ENCODE measurements at regions not wholly inside any gene's neighbourhood (a gene's known extent, or its start where the extent isn't known, plus 50 kb on each side); places are given as distances from the start of the nearest gene placed in this dataset.

DNA sequence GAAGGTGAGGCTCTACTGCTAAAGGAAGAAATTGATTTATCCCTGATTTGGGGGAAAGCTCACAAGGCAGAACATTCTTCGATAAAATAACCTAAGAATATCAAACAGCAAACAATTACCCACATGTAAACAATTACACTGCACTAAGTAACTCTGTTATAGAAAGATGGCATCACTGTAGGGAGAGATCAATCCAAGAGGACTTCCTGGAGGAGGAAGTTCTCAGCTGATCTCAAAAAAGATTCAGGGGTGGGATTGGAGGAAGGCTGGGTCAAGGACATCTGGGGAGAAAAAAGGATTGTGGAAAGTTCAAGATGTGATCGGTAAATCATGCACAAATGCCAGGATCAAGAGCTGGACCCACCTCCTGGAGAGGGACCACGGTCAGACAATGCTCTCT, 361.0 kb upstream of the SULF2 start:
- H3K27me3 ChIP-seq, result peaks cover 0 to 11% of the 10 kb centered on the region in 2 donors
- intact Hi-C loops (cut with DNase I; ENCODE audit: low total_unique reads), result no loop called here
- no peak overlapping the region for H3K4me3 ChIP-seq
- no peaks in the 10 kb centered on the region for H3K9me3 ChIP-seq
- no peak for DNase-seq
- no peak overlapping the region for H3K27ac ChIP-seq
- H3K4me1 ChIP-seq, result no peaks in the 10 kb centered on the region
- no peaks in the 10 kb centered on the region for H3K36me3 ChIP-seq
- TF ChIP-seq, protein P1, sequence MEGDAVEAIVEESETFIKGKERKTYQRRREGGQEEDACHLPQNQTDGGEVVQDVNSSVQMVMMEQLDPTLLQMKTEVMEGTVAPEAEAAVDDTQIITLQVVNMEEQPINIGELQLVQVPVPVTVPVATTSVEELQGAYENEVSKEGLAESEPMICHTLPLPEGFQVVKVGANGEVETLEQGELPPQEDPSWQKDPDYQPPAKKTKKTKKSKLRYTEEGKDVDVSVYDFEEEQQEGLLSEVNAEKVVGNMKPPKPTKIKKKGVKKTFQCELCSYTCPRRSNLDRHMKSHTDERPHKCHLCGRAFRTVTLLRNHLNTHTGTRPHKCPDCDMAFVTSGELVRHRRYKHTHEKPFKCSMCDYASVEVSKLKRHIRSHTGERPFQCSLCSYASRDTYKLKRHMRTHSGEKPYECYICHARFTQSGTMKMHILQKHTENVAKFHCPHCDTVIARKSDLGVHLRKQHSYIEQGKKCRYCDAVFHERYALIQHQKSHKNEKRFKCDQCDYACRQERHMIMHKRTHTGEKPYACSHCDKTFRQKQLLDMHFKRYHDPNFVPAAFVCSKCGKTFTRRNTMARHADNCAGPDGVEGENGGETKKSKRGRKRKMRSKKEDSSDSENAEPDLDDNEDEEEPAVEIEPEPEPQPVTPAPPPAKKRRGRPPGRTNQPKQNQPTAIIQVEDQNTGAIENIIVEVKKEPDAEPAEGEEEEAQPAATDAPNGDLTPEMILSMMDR (IDR thresholded peaks at IDR 0.05), result no peak

- TF ChIP-seq, protein P1 (IDR thresholded peaks at IDR 0.05), result no peak
- Histone ChIP-seq H3K4me1 (no peaks in the 10 kb centered on the region), H3K36me3 (no peaks in the 10 kb centered on the region)
Measured at GRCh38 chr20:48143435-48144081, 358.3 kb upstream of the SULF2 start.

GRCh38 chr20:48142516-48142773, 357.2 kb upstream of the SULF2 start:
- H3K9me3 ChIP-seq, result no peaks in the 10 kb centered on the region
- H3K4me3 ChIP-seq, result no peak overlapping the region
- peaks cover 0 to 34% of the 10 kb centered on the region in 2 donors for H3K27me3 ChIP-seq
- no peaks in the 10 kb centered on the region for H3K4me1 ChIP-seq
- TF ChIP-seq, protein P1 (IDR thresholded peaks at IDR 0.05), result no peak
- H3K27ac ChIP-seq, result no peak overlapping the region
- no peaks in the 10 kb centered on the region for H3K36me3 ChIP-seq
- DNase-seq, result peak in 1 of 2 donors; percentile 25
- intact Hi-C loops (cut with DNase I; ENCODE audit: low total_unique reads), result no loop called here

More at GRCh38 chr20:48143435-48144081, 358.3 kb upstream of the SULF2 start:
- no peak overlapping the region for H3K4me3 ChIP-seq
- DNase-seq, result no peak
- peaks cover 0 to 25% of the 10 kb centered on the region in 2 donors for H3K27me3 ChIP-seq
- intact Hi-C loops (cut with DNase I; ENCODE audit: low total_unique reads), result no loop called here
- H3K9me3 ChIP-seq, result no peaks in the 10 kb centered on the region
- no peak overlapping the region for H3K27ac ChIP-seq

DNA sequence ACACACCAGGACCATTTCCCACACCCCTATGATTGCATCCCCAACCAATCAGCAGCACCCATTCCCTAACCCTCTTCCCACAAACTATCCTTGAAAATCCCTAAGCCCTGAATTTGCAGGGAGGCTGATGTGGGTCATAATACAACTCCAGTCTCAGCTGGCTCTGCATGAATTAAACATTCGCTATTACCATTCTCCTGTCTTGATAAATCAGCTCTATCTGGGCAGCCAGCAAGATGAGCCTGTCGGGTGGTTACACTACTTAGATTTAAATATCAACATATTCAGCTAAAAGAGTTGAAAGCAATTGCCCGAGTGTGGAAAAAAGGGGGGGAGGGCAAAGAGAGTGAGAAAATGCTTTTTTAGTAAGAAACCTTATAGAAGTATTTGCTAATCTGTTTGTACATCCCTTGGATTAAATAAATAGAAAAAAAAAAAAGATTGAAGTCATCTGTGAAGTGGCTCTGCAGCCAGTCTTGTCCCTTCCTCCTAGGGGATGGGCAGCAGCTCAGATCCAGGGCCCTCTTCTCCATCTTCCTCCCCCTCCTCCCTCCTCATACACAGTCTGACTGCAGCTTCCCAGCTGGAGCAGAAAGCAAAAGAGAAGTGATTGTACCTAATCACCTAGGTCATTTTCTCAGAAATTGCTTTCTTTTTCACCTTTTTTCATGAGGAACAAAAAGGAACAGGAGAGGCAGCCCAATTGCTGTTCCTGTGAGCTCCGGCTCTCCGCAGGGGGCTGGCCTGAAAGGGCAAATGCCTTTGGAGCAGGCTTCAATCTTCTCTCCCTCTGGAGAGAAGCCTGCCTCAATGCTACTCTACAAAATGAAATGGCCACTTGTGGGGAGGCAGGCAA, 356.6 kb upstream of the SULF2 start:
- no peak overlapping the region for H3K27ac ChIP-seq
- no peak overlapping the region for H3K4me3 ChIP-seq
- H3K4me1 ChIP-seq, result no peaks in the 10 kb centered on the region
- H3K9me3 ChIP-seq, result no peaks in the 10 kb centered on the region
- peaks cover 0 to 34% of the 10 kb centered on the region in 2 donors for H3K27me3 ChIP-seq
- intact Hi-C loops (cut with DNase I; ENCODE audit: low total_unique reads), result no loop called here
- peak in 1 of 2 donors; percentile 12 for DNase-seq
- no peaks in the 10 kb centered on the region for H3K36me3 ChIP-seq
- TF ChIP-seq, protein P1 (IDR thresholded peaks at IDR 0.05), result no peak

- Histone ChIP-seq H3K27ac (no peak overlapping the region), H3K4me1 (no peaks in the 10 kb centered on the region), H3K27me3 (peaks cover 0 to 23% of the 10 kb centered on the region in 2 donors), H3K4me3 (no peak overlapping the region), H3K9me3 (no peaks in the 10 kb centered on the region), H3K36me3 (no peaks in the 10 kb centered on the region)
- TF ChIP-seq, protein P1 (IDR thresholded peaks at IDR 0.05), result no peak
- no peak for DNase-seq
- intact Hi-C loops (cut with DNase I; ENCODE audit: low total_unique reads), result no loop called here
Measured at GRCh38 chr20:48139262-48140041, 354.2 kb upstream of the SULF2 start.
